Posterior vena cava (tissue), 2 donors: ENCODE measurements at regions not wholly inside any gene's neighbourhood (a gene's known extent, or its start where the extent isn't known, plus 50 kb on each side); places are given as distances from the start of the nearest gene placed in this dataset.
"Not testable (repeated sequence)": the region's sequence is repeated elsewhere in the genome, so short reads cannot be mapped to it uniquely, and the experiment has no call there.

Experiments used
- DNase-seq: peaks from one replicate; pipeline ENCODE4 v3.0.0-alpha.2; 2020; ENCODE audit warnings: low spot score
- intact Hi-C, 2 donors: fragments of 100-400 bp; cut with DNase I; formaldehyde crosslinking; loops; one replicate each; pipeline versions ENCODE4 v1.14.1 to v1.14.2; 2022 to 2023
- donor health status: DM: yes; HTN: yes; CAD: no.
- donor health status: DM: yes; HTN: yes; CAD: no.

- intact Hi-C loops, result no loop called here
- DNase-seq, result peak; percentile 62
These were observed 773.3 kb upstream of the DEFB115 start for GRCh38 chr20:30484009-30484748.

GRCh38 chr20:30484749-30485070 is 772.8 kb upstream of the DEFB115 start:
- no peak for DNase-seq
- intact Hi-C loops, result no loop called here

- intact Hi-C loops, result no loop called here
- no peak for DNase-seq
These were observed 771.9 kb upstream of the DEFB115 start for GRCh38 chr20:30485331-30486102.

- intact Hi-C loops, result no loop called here
These were observed 771.4 kb upstream of the DEFB115 start for GRCh38 chr20:30486103-30486478.

GRCh38 chr20:30487461-30487860 is 770.0 kb upstream of the DEFB115 start:
- DNase-seq, intact Hi-C loops: not testable (repeated sequence)

More at GRCh38 chr20:30486103-30486478, 771.4 kb upstream of the DEFB115 start:
- peak; percentile 60 for DNase-seq

GRCh38 chr20:30487947-30488926 is 769.2 kb upstream of the DEFB115 start:
- intact Hi-C loops, result no loop called here
- DNase-seq, result peak; percentile 71

- no peak for DNase-seq
- intact Hi-C loops, result no loop called here
These were observed 768.4 kb upstream of the DEFB115 start for GRCh38 chr20:30488941-30489613.

- intact Hi-C loops, result no loop called here
- no peak for DNase-seq
These were observed 767.9 kb upstream of the DEFB115 start for GRCh38 chr20:30489614-30490003.

- no peak for DNase-seq
- intact Hi-C loops, result no loop called here
These were observed 766.4 kb upstream of the DEFB115 start for GRCh38 chr20:30491016-30491415.

GRCh38 chr20:30496656-30497055 is 760.8 kb upstream of the DEFB115 start:
- DNase-seq, intact Hi-C loops: not testable (repeated sequence)

- intact Hi-C loops, DNase-seq: not testable (repeated sequence)
These were observed 760.3 kb upstream of the DEFB115 start for GRCh38 chr20:30497191-30497590.

- DNase-seq, result no peak
- intact Hi-C loops, result no loop called here
These were observed 758.3 kb upstream of the DEFB115 start for GRCh38 chr20:30499123-30499522.

GRCh38 chr20:30499716-30500446 is 757.6 kb upstream of the DEFB115 start:
- DNase-seq, result not testable (repeated sequence)

GRCh38 chr20:30500447-30500820 is 757.0 kb upstream of the DEFB115 start:
- DNase-seq, intact Hi-C loops: not testable (repeated sequence)

More at GRCh38 chr20:30499716-30500446, 757.6 kb upstream of the DEFB115 start:
- intact Hi-C loops, result not testable (repeated sequence)

- intact Hi-C loops, result no loop called here
- no peak for DNase-seq
These were observed 756.5 kb upstream of the DEFB115 start for GRCh38 chr20:30500829-30501440.

- no peak for DNase-seq
- intact Hi-C loops, result no loop called here
These were observed 754.8 kb upstream of the DEFB115 start for GRCh38 chr20:30502670-30503069.

- DNase-seq, intact Hi-C loops: not testable (repeated sequence)
These were observed 754.3 kb upstream of the DEFB115 start for GRCh38 chr20:30503204-30503603.

- intact Hi-C loops, result no loop called here
These were observed 753.4 kb upstream of the DEFB115 start for GRCh38 chr20:30503992-30504570.

More at GRCh38 chr20:30503992-30504570, 753.4 kb upstream of the DEFB115 start:
- no peak for DNase-seq
